Fibroblast of lung (primary cell): ENCODE measurements at regions not wholly inside any gene's neighbourhood (a gene's known extent, or its start where the extent isn't known, plus 50 kb on each side); places are given as distances from the start of the nearest gene placed in this dataset.

Experiments
- EZH2 ChIP-seq: IDR thresholded peaks from 2 replicates; pipeline ENCODE4 v1.5.1; 2012; ENCODE audit warnings: low read length, control low read depth, mild to moderate bottlenecking; ENCODE audit errors: missing control alignments
- TF ChIP-seq, protein P1 (sequence below), 2 donors: IDR thresholded peaks in 1 of 2; conservative IDR thresholded peaks in 1 of 2; 1 replicate in 1 of 2; 2 replicates in 1 of 2; pipeline ENCODE4 v1.5.1; 2011 to 2012; ENCODE audit warnings: low read length in 2 of 2, control low read depth in 1 of 2, inconsistent platforms in 1 of 2, low read depth in 1 of 2, mild to moderate bottlenecking in 1 of 2

DNA sequence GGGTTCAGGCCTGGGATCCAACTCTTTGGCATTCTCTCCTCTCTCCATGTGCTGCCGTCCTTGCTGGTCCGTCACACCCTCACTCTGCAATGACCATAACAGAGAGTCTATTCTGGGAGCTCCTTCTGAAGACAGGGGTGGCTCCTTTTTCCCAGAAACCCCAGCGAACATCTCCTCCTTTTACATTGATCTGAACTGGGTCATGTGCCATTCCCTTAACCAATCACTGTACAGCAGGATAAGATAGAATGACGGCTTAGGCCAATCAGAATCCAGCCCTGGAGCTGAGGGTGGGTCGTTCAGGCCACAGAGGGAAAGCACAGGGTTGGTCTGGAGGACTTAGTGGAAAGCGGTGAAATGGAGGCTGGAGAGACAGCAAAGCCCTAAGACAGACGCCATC lies 740.1 kb downstream of the MATN1 start:
- TF ChIP-seq, protein P1, sequence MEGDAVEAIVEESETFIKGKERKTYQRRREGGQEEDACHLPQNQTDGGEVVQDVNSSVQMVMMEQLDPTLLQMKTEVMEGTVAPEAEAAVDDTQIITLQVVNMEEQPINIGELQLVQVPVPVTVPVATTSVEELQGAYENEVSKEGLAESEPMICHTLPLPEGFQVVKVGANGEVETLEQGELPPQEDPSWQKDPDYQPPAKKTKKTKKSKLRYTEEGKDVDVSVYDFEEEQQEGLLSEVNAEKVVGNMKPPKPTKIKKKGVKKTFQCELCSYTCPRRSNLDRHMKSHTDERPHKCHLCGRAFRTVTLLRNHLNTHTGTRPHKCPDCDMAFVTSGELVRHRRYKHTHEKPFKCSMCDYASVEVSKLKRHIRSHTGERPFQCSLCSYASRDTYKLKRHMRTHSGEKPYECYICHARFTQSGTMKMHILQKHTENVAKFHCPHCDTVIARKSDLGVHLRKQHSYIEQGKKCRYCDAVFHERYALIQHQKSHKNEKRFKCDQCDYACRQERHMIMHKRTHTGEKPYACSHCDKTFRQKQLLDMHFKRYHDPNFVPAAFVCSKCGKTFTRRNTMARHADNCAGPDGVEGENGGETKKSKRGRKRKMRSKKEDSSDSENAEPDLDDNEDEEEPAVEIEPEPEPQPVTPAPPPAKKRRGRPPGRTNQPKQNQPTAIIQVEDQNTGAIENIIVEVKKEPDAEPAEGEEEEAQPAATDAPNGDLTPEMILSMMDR (conservative IDR thresholded peaks at IDR 0.05 in 1 of 2, IDR thresholded peaks at IDR 0.05 in 1 of 2; ENCODE audit: low read depth in 1 of 2, low read length in 2 of 2), result no peak
- no peak for TF ChIP-seq EZH2
